NCI-H146 treated with DMSO at 0.1 percent for 48 hours (cell line): ENCODE measurements at regions not wholly inside any gene's neighbourhood (a gene's known extent, or its start where the extent isn't known, plus 50 kb on each side); places are given as distances from the start of the nearest gene placed in this dataset.

Experiments
- DNase-seq: peaks from one replicate; lab custom pipeline; 2025; ENCODE audit not compliant: unreplicated experiment; lab: John Stamatoyannopoulos, UW

GRCh38 chr17:56648321-56648720 lies 54.8 kb downstream of the NOG start:
- no peak for DNase-seq

- DNase-seq = no peak
Measured at GRCh38 chr17:56648806-56649205, 55.3 kb downstream of the NOG start.

DNA sequence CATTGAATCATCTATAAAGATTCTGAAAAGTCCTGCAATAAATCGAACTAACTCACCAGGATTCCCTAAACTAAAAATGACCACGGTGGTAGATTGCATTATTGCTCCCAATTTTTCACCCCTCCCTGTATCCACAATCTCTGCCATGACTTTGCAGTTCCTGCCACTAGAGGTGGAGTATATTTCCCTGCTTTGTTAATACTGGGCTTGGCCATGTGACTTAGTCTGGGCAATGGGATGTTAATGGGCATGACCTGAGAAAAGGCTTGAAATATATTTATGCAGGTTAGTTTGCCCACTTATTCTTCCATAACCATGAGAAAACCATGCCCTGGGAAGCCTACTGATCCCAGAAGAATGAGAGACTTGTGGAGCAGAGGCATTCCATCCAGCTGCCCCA lies 59.1 kb downstream of the NOG start:
- no peak for DNase-seq

DNA sequence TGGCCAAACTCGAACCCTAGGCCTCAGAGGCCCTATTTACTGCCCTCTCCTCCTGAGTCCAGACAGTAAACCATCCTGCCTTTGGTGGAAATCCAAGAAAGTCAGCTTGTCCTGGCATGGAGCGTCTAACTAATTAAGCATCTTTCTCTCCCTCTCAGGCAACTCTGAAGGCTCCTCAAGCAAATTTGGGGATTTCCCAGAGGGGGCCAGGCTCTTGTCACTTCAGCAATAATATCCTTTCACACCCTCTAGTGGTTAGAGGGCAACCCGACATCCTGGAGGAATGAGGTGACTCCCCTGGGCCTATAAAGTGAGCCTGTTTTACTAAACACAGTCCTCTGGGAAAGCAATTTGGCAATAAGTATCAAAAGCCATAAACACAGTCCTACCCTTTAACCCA lies 60.4 kb downstream of the NOG start:
- no peak for DNase-seq

- no peak for DNase-seq
Measured at GRCh38 chr17:56656701-56657327, 63.3 kb downstream of the NOG start.

DNA sequence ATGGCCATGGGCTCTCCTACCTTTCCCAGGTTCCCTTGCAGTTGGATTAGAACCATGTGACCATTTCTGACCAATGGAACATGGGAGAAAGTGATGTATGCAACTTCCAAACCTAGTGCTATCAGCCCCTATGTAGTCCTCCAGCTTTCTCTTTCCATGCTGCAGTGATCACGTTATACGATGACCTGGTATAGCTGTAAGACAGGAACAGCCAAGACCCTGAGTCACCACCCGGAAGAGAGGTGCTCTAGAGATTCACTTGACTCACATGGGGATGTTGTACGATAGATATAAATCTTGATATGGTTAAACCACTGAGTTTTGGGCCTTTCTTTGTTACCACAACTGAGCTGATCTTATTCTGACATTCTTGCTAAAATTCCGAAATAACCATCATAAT lies 65.1 kb downstream of the NOG start:
- DNase-seq = no peak

- no peak for DNase-seq
Measured at GRCh38 chr17:56659622-56660021, 66.1 kb downstream of the NOG start.

- DNase-seq = no peak
Measured at GRCh38 chr17:56661906-56662305, 68.4 kb downstream of the NOG start.

DNA sequence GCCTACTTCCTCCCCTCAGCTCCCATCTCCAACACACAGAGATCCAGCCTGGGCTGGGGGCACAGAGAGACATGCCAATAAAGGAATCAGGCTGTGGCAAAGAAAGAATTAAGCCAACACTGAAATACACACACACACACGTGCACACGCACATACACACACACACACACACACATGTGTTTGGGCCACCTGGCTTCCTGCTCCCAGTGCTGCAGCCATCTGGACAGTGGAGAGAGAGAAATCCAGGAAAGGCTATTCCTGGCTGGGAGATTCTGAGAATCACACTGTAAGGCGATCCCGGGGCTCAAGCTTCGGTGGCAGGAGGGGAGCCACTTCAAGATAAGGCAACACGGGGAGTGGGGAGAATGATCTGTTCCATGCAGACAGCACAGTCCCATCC lies 72.4 kb downstream of the NOG start:
- DNase-seq = no peak

GRCh38 chr17:56667925-56668458 lies 74.5 kb downstream of the NOG start:
- DNase-seq = no peak

DNA sequence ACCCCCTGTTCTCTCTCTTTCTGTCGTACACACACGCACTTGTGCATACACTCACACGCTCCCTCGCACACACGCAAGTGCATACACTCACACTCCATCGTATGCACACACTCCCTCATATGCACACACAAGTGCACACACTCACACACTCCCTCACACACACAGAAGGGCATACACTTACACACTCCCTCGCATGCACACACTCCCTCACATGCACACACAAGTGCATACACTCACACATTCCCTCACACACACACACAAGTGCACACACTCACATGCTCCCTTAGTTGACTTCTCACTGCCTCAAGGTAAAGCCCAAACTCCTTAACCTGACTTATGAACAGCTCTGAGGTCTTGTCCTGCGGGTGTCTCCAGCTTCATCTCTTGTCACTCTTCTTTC lies 78.7 kb downstream of the NOG start:
- no peak for DNase-seq

DNA sequence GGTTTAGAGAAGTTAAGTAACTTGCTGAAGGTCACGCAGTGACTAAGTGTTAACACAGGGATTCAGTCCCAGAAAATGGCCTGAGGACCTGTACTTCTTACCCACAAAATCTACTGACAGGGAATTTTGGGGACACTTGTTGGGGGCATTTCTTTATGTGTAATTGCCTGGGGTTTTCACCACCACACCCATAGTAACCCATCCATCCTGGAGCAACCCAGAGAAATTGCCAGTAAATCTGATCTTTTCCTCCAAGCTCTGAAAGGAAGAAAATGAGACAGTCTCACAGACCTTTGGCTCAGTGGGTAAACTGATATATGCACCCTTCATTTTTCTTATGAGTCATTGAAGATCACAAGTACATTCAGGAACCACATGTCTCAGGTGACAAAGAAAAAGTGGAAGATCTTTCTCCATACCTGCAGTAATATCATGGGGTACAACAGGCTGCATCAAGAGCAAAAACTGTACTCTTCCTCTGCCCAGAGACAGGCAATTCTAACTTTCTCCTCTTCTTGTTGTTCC lies 81.0 kb downstream of the NOG start:
- no peak for DNase-seq

- DNase-seq = no peak
Measured at GRCh38 chr17:56675876-56676660, 82.6 kb downstream of the NOG start.

DNA sequence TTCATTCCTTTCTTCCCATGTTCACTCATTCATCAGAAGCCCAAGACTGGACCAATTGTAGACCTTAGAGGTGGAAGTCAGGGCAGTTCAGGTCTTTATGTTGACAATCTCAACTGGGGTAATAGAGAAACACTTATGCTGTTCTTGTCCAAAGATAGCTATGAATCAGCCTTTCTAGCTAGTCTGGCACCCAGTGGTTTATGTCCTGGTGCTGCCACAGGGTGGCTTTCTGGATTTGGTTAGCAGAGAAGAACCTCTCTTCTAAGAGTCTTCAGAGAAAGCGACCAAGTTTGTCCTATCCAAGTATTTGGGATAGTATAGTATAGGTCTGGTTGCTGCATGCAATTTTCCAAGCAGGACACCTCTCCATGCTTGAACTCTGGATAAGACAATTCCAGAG lies 83.3 kb downstream of the NOG start:
- DNase-seq = no peak

DNA sequence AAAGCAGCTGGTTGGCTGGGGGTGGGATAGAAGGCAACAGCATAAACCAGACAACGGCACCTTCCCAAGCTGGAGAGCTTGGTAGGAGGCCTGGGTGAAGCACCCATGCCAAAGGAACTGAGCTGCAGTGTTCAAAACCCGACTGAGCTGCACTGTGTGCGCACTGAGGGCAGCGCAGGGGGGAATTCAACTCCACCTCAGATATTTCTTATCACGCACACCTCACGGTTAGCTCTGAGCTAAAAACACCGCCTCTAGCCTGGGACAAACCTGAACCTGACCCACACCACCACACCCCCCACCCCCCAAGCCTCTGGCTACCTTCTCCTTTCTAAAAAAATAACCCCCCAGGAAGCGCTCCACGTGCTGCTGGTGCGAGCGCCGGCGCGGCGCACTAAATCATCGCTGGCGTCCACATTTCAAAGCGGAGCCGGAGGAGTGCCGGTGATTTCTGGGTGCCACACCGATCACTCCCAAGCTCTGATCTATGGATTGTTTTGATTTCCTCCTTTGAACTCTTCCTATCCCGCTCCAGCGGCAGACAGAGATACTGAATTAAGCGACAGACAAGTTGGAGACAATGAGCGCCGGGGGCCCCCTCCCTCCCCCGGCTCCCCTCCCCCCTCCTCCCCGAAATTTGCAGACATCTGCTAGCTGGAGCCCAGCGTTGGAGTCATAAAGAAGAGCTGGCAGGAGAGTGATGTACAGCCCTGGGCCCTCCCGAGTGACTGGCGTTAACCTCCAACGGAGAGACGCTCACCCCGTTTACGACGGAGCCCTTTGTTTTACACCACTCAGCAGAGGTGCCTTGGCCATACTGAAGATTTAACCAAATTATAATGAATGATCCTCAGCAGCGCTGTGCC lies 85.0 kb downstream of the NOG start:
- DNase-seq = no peak

- no peak for DNase-seq
Measured at GRCh38 chr17:56679115-56679776, 85.7 kb downstream of the NOG start.

DNA sequence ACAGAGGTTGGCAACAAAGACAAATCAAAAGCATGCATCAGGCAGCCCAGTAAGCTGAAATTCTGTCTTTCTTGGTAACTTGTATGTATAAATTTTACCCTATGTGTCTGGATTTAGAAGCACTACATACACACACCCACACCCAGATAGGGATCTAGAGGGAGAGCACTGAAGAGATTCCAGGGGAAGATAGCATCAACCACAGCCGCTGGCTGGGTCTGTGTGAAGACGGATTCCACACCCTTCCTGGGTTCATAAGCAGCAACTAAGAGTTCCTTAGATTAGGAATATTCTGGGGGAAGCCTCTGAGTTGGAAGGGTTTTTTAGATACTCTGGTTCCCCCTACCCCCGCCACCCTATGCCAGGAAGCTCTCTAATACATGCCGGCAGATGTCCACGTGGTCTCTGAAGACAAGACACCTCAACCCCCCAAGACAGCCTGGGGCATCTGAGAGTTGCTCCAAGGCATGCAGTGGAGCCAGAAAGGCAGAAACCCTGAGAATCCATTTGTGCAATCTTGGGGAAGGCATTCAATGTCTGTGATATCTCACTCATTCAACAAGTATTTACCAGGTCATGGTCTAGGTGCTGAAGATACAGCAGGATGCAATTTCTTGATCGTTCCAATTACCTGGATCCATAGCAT lies 86.4 kb downstream of the NOG start:
- DNase-seq = no peak

DNA sequence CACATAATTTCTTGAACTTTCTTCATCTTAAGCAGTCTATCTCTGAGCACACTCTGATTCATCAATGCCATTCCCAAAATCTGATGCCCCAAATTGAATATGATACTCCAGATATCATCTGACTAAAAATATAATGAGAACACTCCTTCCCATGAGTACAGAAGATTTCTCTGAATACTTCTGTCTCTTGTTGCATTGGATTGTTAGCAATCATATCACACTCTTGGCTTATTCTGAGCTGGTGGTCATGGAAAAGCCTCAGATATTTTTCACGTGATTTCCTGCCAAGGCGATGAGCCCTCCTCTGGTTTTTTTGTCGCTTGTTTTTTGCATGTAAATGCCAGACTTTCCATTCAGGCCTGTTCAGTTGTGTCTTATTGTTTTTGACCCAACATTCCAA lies 87.2 kb downstream of the NOG start:
- no peak for DNase-seq

DNA sequence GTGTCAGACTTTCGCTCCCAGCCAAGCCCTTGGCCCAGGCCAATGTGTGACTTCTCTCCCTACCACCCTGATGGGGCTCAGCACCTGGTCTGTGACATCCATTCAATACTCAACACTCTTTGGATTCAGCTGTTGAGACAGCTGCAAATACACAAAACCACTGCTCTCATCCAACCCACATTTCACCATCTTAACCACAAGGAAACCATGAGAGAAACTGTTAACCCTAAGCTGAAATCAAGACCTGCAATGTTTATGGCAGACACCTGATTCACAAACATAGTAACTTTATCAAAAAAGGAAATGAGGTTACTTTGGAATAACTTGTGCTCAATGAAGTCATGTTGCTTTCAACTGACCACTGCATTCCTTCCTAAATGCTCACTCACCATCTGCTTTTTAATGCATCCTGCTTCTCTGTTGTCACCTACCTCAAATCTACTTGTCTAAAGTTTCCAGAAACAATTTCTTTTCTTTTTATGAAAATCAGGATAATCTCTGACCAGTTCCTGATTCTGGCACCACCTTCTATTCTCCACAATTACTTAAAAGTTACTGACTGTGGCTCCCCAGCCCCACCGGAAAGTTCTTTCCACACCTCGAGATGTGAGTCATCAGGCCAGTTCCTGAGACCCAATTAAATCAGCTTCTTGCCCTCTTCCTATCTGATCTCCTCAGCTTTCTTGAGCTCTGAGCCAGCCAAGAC lies 88.2 kb downstream of the NOG start:
- no peak for DNase-seq

DNA sequence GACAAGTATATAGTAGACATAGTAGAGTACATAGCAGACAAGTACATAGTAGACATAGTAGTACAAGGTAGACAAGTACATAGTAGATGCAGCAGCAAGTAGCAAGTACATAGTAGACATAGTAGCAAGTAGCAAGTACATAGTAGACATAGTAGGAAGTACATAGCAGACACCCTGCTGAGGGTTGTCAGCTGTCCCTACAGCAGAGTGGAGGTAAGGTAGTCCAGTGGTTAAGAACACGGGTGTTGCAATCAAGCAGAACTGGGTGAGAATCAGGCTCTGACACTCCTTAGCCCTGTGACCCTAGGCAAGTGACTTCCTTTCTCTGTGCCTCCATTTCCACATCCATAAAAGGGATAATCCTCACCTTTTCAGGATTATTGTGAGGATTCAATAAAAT lies 94.7 kb downstream of the NOG start:
- no peak for DNase-seq
